Activated naive CD4-positive, alpha-beta T cell treated with anti-CD3 and anti-CD28 coated beads, Interleukin-2, amount 10 ng/mL, durations not matched to agents 7 days and 5 days (primary cell): ENCODE measurements at regions not wholly inside any gene's neighbourhood (a gene's known extent, or its start where the extent isn't known, plus 50 kb on each side); places are given as distances from the start of the nearest gene placed in this dataset.
"Not testable (repeated sequence)": the region's sequence is repeated elsewhere in the genome, so short reads cannot be mapped to it uniquely, and the experiment has no call there.

ENCODE experiments used
- CTCF ChIA-PET: fragments of 350-600 bp; sonication (Branson Sonifier 250); formaldehyde crosslinking; loops from one replicate; lab custom pipeline; 2021; ENCODE audit warnings: antibody characterized with exemption; lab: Charles Lee
- DNase-seq: peaks from one replicate; pipeline ENCODE4 v3.0.0-alpha.2; 2020
- H3K27ac Mint-ChIP-seq: one replicate; pipeline ENCODE4 v1.8.0; 2021; ENCODE audit warnings: mild to moderate bottlenecking, moderate library complexity, mixed read lengths
- H3K27me3 Mint-ChIP-seq: one replicate; pipeline ENCODE4 v1.8.0; 2021; ENCODE audit warnings: mild to moderate bottlenecking, mixed read lengths
- H3K36me3 Mint-ChIP-seq: one replicate; pipeline ENCODE4 v1.8.0; 2021; ENCODE audit warnings: mixed read lengths
- H3K4me1 Mint-ChIP-seq: one replicate; pipeline ENCODE4 v1.8.0; 2021; ENCODE audit warnings: mixed read lengths
- H3K4me3 Mint-ChIP-seq: one replicate; pipeline ENCODE4 v1.8.0; 2021; ENCODE audit warnings: mild to moderate bottlenecking, moderate library complexity, mixed read lengths
- H3K9me3 Mint-ChIP-seq: one replicate; pipeline ENCODE4 v1.8.0; 2021; ENCODE audit warnings: mixed read lengths

DNA sequence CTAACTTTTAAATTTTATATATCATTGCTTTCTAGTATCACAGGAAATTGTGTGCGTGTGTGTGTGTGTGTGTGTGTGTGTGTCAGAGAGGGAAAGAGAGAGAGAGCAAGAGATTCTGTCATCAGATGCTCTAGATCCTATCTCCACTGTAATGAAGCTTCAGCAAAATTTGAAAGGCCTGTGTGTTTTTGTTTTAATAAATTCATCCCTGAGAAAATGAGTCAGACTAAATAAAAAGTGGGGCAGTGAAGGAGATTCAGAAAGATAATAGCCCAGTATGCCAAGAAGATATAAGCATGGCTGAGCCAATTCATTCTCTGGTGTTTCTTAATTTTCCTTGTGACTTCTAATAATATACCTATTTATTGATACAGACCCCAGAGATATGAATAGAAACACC, 184.2 kb upstream of the TMEM196 start:
- DNase-seq, result no peak
- no peaks in the 10 kb centered on the region for H3K4me1 Mint-ChIP-seq
- H3K4me3 Mint-ChIP-seq, result no peak overlapping the region
- H3K9me3 Mint-ChIP-seq, result peaks cover 5% of the 10 kb centered on the region
- CTCF ChIA-PET, result no interaction called here
- H3K27ac Mint-ChIP-seq, result no peak overlapping the region
- no peaks in the 10 kb centered on the region for H3K36me3 Mint-ChIP-seq
- H3K27me3 Mint-ChIP-seq, result no peaks in the 10 kb centered on the region

DNA sequence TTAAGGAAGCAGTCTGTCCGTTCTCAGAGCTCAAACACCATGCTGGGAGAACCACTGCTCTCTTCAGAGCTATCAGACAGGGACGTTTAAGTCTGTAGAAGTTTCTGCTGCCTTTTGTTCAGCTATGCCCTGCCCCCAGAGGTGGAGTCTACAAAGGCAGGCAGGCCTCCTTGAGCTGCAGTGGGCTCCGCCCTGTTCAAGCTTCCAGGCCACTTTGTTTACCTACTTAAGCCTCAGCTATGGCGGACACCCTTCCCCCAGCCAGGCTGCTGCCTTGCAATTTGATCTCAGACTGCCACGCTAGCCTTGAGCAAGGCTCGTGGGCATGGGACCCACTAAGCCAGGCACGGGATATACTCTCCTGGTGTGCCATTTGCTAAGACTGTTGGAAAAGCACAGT, 180.7 kb upstream of the TMEM196 start:
- H3K4me3 Mint-ChIP-seq, DNase-seq, H3K27ac Mint-ChIP-seq, H3K27me3 Mint-ChIP-seq, H3K36me3 Mint-ChIP-seq, H3K4me1 Mint-ChIP-seq, CTCF ChIA-PET: not testable (repeated sequence)
- peaks cover 13% of the 10 kb centered on the region for H3K9me3 Mint-ChIP-seq

GRCh38 chr7:19953411-19953810, 180.0 kb upstream of the TMEM196 start:
- peaks cover 19% of the 10 kb centered on the region for H3K9me3 Mint-ChIP-seq
- DNase-seq, H3K27me3 Mint-ChIP-seq, CTCF ChIA-PET, H3K4me3 Mint-ChIP-seq, H3K36me3 Mint-ChIP-seq, H3K4me1 Mint-ChIP-seq, H3K27ac Mint-ChIP-seq: not testable (repeated sequence)

- H3K4me1 Mint-ChIP-seq, result no peaks in the 10 kb centered on the region
- H3K27me3 Mint-ChIP-seq, result no peaks in the 10 kb centered on the region
- no peaks in the 10 kb centered on the region for H3K36me3 Mint-ChIP-seq
- DNase-seq, result no peak
- H3K9me3 Mint-ChIP-seq, result peaks cover 14% of the 10 kb centered on the region
- CTCF ChIA-PET, result no interaction called here
- no peak overlapping the region for H3K27ac Mint-ChIP-seq
- no peak overlapping the region for H3K4me3 Mint-ChIP-seq
Measured at GRCh38 chr7:19948160-19948559, 174.7 kb upstream of the TMEM196 start.

GRCh38 chr7:19944363-19945120, 171.1 kb upstream of the TMEM196 start:
- Mint-ChIP-seq H3K4me3 (no peak overlapping the region), H3K4me1 (no peaks in the 10 kb centered on the region), H3K9me3 (peaks cover 8% of the 10 kb centered on the region), H3K27me3 (no peaks in the 10 kb centered on the region), H3K36me3 (no peaks in the 10 kb centered on the region), H3K27ac (no peak overlapping the region)
- DNase-seq, result no peak
- CTCF ChIA-PET, result no interaction called here

DNA sequence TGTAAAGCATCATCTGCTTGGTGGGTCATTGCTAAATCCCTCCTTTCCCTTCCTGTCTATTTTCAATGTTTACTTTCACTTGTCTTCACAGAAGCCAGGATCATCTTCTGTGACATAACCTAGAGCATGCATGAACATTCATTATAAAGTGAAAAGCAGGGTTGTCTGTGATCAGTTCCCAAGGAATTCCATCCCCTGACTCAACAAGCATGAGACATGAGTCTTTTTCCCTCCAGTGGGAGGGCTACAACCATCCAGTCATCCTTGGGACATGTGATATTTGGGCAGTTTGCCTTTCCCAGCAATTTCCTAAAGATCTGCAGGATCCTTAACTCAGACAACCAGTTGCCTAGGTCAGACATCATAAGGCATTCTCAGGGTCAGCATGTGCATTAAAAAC, 166.3 kb upstream of the TMEM196 start:
- DNase-seq, result no peak
- no peak overlapping the region for H3K27ac Mint-ChIP-seq
- no peaks in the 10 kb centered on the region for H3K9me3 Mint-ChIP-seq
- no peaks in the 10 kb centered on the region for H3K27me3 Mint-ChIP-seq
- H3K36me3 Mint-ChIP-seq, result no peaks in the 10 kb centered on the region
- no peaks in the 10 kb centered on the region for H3K4me1 Mint-ChIP-seq
- no peak overlapping the region for H3K4me3 Mint-ChIP-seq
- CTCF ChIA-PET, result no interaction called here

- Mint-ChIP-seq H3K27ac (no peak overlapping the region), H3K4me3 (no peak overlapping the region), H3K9me3 (no peaks in the 10 kb centered on the region), H3K27me3 (no peaks in the 10 kb centered on the region), H3K36me3 (no peaks in the 10 kb centered on the region), H3K4me1 (no peaks in the 10 kb centered on the region)
- CTCF ChIA-PET, result no interaction called here
- DNase-seq, result no peak
Measured at GRCh38 chr7:19932549-19933249, 159.3 kb upstream of the TMEM196 start.

- CTCF ChIA-PET, result no interaction called here
- Mint-ChIP-seq H3K4me1 (no peaks in the 10 kb centered on the region), H3K27ac (no peak overlapping the region), H3K9me3 (no peaks in the 10 kb centered on the region), H3K4me3 (no peak overlapping the region), H3K36me3 (no peaks in the 10 kb centered on the region), H3K27me3 (no peaks in the 10 kb centered on the region)
- DNase-seq, result no peak
Measured at GRCh38 chr7:19930851-19931250, 157.4 kb upstream of the TMEM196 start.

GRCh38 chr7:19930051-19930450, 156.6 kb upstream of the TMEM196 start:
- H3K27me3 Mint-ChIP-seq, result no peaks in the 10 kb centered on the region
- CTCF ChIA-PET, result no interaction called here
- no peak overlapping the region for H3K27ac Mint-ChIP-seq
- no peak for DNase-seq
- H3K9me3 Mint-ChIP-seq, result no peaks in the 10 kb centered on the region
- H3K4me1 Mint-ChIP-seq, result no peaks in the 10 kb centered on the region
- no peaks in the 10 kb centered on the region for H3K36me3 Mint-ChIP-seq
- H3K4me3 Mint-ChIP-seq, result no peak overlapping the region

DNA sequence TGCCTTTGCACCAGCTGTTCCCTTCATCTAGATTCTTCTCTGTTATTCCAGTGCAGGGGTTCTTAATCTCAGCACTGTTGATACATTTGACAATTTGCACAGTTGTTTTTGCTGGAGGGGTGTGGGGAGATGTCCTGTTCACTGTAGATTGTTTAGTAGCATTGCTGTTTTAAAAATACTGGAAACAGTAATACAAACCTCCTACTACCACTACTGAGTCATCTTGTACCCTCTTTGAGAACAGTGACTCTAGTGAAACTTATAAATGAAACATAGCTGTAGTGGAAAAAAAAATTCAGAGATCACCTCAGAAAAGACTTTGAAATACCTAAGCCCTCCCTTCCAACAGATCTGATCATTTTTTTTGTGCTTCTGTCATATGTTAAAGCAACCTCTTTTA, 154.8 kb upstream of the TMEM196 start:
- CTCF ChIA-PET, result no interaction called here

DNA sequence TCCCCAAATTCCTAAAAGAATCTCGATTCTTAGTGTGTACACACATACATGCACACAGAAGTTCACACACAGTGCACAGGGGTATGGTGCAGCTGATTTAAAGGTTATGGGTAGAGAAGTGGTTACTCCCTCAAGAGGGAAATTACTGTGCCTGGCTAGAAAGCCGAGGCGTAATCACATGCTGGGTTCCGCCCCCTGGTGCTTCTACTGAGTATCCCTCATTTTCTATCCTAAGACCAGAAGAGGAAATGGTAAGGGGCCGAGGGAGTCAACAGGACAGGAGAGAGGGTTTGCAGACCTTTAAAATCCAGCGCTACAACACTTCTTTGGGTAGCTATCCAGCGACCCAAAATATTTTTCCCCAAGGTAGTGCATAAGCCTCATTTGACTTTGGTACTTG, 147.3 kb upstream of the TMEM196 start:
- Mint-ChIP-seq H3K4me3 (no peak overlapping the region), H3K9me3 (no peaks in the 10 kb centered on the region), H3K27ac (no peak overlapping the region), H3K27me3 (no peaks in the 10 kb centered on the region), H3K4me1 (no peaks in the 10 kb centered on the region), H3K36me3 (no peaks in the 10 kb centered on the region)
- CTCF ChIA-PET, result no interaction called here
- DNase-seq, result no peak

More for the DNA sequence above, 154.8 kb upstream of the TMEM196 start:
- no peaks in the 10 kb centered on the region for H3K4me1 Mint-ChIP-seq
- H3K27ac Mint-ChIP-seq, result no peak overlapping the region
- H3K27me3 Mint-ChIP-seq, result no peaks in the 10 kb centered on the region
- no peak overlapping the region for H3K4me3 Mint-ChIP-seq
- no peak for DNase-seq
- H3K36me3 Mint-ChIP-seq, result no peaks in the 10 kb centered on the region
- H3K9me3 Mint-ChIP-seq, result no peaks in the 10 kb centered on the region

DNA sequence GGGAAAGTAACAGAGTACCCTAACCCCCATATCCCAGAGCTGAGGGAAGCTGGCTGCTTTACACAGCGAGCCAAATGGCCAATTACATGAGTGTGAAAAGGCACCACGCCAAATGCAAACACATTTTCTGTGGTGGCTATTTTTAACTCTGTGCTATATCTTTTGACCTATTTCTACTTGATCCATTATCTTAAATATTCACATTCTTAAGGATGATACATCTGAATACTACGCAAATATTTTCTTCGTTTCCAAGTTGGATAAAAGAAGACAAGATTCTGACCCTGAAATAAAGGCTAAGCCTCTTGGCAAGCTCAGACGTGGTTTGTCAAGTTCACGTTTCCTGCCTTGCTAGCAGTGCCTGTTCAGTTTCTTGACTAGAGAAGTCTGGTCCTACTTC, 146.7 kb upstream of the TMEM196 start:
- Mint-ChIP-seq H3K4me3 (no peak overlapping the region), H3K36me3 (no peaks in the 10 kb centered on the region), H3K4me1 (no peaks in the 10 kb centered on the region), H3K27ac (no peak overlapping the region), H3K27me3 (no peaks in the 10 kb centered on the region), H3K9me3 (no peaks in the 10 kb centered on the region)
- CTCF ChIA-PET, result no interaction called here
- DNase-seq, result no peak

DNA sequence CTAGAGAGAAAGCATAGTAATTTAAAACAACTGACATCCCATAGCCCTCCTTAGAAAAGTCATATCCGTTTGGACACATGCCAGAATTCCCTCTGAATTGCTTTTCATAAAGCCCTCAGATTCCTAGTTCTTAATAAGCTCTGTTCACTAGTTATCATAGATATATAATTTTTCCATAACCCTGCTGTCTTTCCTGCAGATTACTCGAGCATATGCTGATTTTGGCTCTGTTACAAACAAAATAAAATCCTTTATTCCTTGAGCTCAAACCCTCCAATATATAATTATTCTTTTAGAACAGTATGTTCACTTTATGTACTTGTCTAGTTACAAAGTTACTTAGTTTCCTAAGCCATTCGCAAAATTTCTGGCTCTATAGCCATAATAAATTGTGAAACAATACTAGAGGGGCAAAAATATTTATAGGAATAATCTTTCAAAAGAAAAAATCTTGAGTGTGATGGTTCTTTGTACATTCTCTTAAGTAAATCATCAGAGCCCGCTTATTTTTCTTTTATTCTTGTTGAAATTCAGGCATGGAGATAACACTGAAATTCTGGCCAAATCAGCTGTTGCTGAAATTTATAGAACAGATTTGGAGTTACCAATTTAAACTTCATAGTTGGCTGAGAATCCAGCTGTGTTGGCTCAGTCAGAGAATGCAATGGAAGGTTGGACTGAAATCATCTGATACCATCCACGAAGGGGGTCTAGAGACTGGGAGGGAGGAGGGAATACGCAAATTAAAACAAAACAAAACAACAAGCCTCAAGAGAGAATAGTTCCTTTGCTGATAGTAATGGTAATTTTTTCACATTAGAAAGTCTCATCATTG, 146.1 kb upstream of the TMEM196 start:
- H3K36me3 Mint-ChIP-seq, result no peaks in the 10 kb centered on the region
- no peaks in the 10 kb centered on the region for H3K4me1 Mint-ChIP-seq
- CTCF ChIA-PET, result no interaction called here

DNA sequence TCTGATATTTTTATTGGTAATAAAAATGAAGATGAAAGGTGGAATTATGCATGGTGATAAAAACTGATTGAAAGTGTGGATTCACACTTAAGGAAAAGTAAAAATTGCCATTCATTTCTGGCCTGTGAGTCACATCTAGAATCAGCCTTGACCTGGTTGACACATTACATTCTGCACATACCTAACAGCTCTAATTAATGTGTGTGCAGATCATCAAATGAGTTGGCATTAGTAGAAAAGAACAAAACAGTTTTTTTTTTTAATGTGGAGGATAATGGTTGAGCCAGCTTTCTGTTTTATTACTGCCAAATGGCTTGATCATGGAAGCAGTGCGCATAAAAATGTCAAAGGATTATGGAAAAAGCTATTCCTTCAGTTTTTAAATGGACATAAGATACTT, 142.6 kb upstream of the TMEM196 start:
- no peak overlapping the region for H3K27ac Mint-ChIP-seq
- no peaks in the 10 kb centered on the region for H3K4me1 Mint-ChIP-seq
- no peaks in the 10 kb centered on the region for H3K9me3 Mint-ChIP-seq
- DNase-seq, result no peak
- no peak overlapping the region for H3K4me3 Mint-ChIP-seq
- H3K36me3 Mint-ChIP-seq, result no peaks in the 10 kb centered on the region
- CTCF ChIA-PET, result no interaction called here
- H3K27me3 Mint-ChIP-seq, result no peaks in the 10 kb centered on the region

More for the DNA sequence above, 146.1 kb upstream of the TMEM196 start:
- no peaks in the 10 kb centered on the region for H3K27me3 Mint-ChIP-seq
- no peaks in the 10 kb centered on the region for H3K9me3 Mint-ChIP-seq
- H3K27ac Mint-ChIP-seq, result no peak overlapping the region
- DNase-seq, result no peak
- no peak overlapping the region for H3K4me3 Mint-ChIP-seq
